GM18511 (cell line): ENCODE measurements at regions not wholly inside any gene's neighbourhood (a gene's known extent, or its start where the extent isn't known, plus 50 kb on each side); places are given as distances from the start of the nearest gene placed in this dataset.

Experiments used
- ATAC-seq: cut with Tn5 transposase; IDR thresholded peaks from one replicate; pipeline ENCODE4 v1.9.1; 2021; ENCODE audit warnings: mild to moderate bottlenecking, moderate library complexity; ENCODE audit not compliant: unreplicated experiment

- no peak for ATAC-seq
Observed at GRCh38 chr11:27216270-27217149, 146.5 kb downstream of the CCDC34 start.

- no peak for ATAC-seq
Observed at GRCh38 chr11:27215471-27216269, 147.3 kb downstream of the CCDC34 start.

- no peak for ATAC-seq
Observed at GRCh38 chr11:27214713-27215112, 148.3 kb downstream of the CCDC34 start.

GRCh38 chr11:27213232-27213660, 149.8 kb downstream of the CCDC34 start:
- ATAC-seq: no peak

- ATAC-seq: peak; percentile 65
Observed at GRCh38 chr11:27212248-27212780, 150.7 kb downstream of the CCDC34 start.

- ATAC-seq: no peak
Observed at GRCh38 chr11:27211370-27212127, 151.5 kb downstream of the CCDC34 start.

- ATAC-seq: no peak
Observed at GRCh38 chr11:27210531-27210930, 152.5 kb downstream of the CCDC34 start.

GRCh38 chr11:27209562-27210005, 153.4 kb downstream of the CCDC34 start:
- ATAC-seq: peak; percentile 53

GRCh38 chr11:27208846-27209245, 154.2 kb downstream of the CCDC34 start:
- no peak for ATAC-seq

- no peak for ATAC-seq
Observed at GRCh38 chr11:27207025-27207650, 155.9 kb downstream of the CCDC34 start.

- no peak for ATAC-seq
Observed at GRCh38 chr11:27205779-27206570, 157.0 kb downstream of the CCDC34 start.

GRCh38 chr11:27205250-27205649, 157.8 kb downstream of the CCDC34 start:
- ATAC-seq: no peak

- peak; percentile 52 for ATAC-seq
Observed at GRCh38 chr11:27204529-27204928, 158.5 kb downstream of the CCDC34 start.

- ATAC-seq: no peak
Observed at GRCh38 chr11:27203077-27203647, 159.9 kb downstream of the CCDC34 start.

GRCh38 chr11:27201454-27202302, 161.1 kb downstream of the BBOX1 start:
- no peak for ATAC-seq

GRCh38 chr11:27200779-27201453, 160.3 kb downstream of the BBOX1 start:
- no peak for ATAC-seq

- peak; percentile 40 for ATAC-seq
Observed at GRCh38 chr11:27196203-27196897, 155.7 kb downstream of the BBOX1 start.
